ENCODE measurements at regions not wholly inside any gene's neighbourhood (a gene's known extent, or its start where the extent isn't known, plus 50 kb on each side); places are given as distances from the start of the nearest gene placed in this dataset.

GRCh38 chr12:90245391-90245790 is 536.8 kb upstream of the ATP2B1 start:
- TF ChIP-seq CTCF (IDR thresholded peaks at IDR 0.05) (no peak), POLR2A (IDR thresholded peaks at IDR 0.05) (no peak)
